GM21576 (cell line): ENCODE measurements at regions not wholly inside any gene's neighbourhood (a gene's known extent, or its start where the extent isn't known, plus 50 kb on each side); places are given as distances from the start of the nearest gene placed in this dataset.
"Not testable (repeated sequence)": the region's sequence is repeated elsewhere in the genome, so short reads cannot be mapped to it uniquely, and the experiment has no call there.

Source experiments
- ATAC-seq: cut with Tn5 transposase; IDR thresholded peaks from one replicate; pipeline ENCODE4 v1.9.1; 2021; ENCODE audit warnings: mild to moderate bottlenecking, moderate library complexity; ENCODE audit not compliant: unreplicated experiment

DNA sequence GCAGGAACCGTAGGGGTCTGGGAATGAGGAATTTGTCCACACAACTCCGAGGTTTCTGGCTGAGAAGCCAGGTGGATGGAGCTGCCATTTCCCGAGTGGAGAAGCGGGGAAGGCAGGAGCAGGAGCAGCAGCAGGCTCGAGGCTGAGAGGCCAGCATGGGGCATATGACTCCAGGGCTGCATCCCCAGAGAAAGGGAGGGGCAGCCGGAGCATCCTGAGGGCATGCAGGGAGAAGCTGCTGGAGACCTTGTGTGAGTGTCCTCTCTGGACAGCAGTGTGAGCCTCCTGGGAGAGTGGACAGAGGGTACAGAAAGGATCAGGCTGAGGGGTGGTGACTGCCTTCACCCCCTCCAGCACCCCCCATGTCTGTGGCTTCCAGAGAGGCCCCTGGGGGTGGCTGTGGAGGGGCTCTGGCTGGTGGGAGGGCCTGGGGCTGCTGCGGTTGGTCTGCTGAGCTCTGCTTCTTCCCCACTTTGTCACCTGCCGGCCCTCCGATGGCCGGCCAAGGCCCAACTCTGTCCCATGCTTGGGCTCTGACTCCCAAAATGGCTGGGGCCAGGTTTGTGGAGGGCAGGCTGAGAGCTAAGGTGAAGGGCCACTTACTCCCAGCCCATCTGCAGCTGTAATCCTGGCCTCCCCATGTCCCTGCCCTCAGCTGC, 633.1 kb downstream of the MATN1 start:
- no peak for ATAC-seq

DNA sequence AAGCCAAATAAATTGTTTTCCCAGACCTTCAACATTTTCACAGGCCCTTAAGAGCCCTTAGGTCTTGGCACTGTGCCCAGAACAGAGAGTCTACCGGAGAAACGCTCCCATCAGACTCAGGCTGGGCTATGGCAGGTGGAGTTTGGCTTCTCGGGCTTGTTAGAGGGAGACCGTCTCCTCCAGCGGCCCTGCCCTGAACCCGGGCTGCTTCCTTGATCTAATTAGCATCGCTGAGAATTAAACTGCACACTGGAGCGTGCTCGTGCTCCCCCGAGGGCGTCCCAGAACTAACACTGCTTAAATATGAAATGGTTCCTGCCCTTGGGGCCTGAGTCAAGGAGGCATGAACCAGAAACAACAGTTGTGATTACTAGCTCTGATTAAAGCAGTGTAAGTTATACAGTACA, 634.4 kb downstream of the MATN1 start:
- ATAC-seq, result no peak

DNA sequence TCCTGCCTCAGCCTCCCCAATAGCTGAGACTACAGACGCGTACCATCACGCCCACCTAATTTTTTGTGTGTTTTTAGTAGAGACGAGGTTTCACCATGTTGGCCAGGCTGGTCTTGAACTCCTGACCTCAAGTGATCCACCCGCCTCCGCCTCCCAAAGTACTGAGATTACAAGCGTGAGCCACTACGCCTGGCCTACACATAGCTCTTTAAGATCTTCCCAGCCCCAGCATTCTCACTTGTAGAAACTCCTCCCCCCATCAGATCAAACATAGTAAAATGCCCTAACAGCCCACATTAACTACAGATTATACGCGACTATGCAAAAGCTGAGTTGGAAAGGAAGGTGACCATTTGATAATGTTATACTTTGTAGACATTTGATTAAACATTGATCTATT, 634.8 kb downstream of the MATN1 start:
- ATAC-seq, result no peak

DNA sequence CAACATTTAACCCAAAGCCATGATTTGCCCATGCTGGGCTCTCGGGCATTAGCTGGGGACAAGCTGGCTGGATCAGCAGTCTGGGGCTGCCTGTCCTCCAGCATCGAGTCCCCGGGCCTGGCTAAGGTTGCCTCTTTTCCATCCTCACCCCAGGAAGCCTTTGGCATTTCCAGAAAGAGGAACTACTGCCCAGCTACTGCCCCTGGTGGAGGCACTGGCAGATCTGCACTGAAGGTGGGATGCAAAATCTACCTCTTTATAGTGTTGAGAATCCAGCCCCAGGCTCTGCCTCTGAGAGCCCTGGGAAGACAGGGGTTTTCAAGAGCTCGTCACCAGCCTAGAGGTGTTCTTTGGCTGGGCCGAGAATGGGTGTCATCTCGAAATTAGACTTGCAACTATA, 635.9 kb downstream of the MATN1 start:
- ATAC-seq, result no peak

DNA sequence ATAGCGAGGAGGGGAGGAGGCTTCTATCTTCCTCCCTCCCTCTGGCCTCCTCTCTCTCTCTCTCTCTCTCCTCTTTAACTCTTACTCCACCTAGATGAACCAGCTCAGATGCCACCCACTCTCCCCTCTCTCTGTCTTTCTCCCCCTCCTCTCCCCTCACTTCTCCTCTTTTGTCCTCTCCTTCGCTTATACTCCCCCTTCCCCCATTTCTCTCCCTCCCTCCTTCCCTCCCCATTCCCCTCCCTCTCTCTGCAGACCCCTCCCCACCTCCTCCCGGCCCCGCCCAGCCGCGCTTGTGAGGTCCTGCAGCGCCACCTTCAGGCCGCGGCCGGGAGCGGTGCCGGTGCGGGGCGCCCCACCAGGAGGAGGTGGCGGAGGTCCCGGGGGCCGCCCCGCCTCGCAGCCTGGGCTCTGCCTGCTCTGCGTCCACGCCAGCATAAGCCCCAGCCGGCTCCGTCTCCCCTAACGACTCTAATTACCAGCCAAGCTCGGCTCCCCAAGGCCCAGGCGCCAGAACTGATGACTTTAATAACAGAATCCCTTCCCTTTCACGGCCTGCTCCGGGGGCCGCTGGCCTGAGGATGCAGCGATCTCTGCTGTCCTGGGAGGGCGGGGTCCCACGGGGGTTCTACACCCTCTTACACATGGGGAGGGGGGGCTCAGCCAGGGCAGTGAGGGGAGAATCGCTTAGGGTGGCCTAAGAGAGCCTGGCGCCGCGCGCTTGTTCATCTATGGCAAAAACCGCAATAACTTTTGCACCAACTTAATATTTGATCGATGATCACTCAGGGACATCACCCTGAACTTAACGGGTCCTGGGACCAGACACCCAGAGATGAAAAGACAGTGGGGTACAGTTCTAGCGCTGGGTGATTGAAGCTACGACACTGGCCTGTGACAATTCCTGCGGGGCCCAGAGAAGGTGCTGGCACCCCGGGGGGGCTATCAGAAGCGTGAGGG, 637.3 kb downstream of the MATN1 start:
- ATAC-seq, result no peak

DNA sequence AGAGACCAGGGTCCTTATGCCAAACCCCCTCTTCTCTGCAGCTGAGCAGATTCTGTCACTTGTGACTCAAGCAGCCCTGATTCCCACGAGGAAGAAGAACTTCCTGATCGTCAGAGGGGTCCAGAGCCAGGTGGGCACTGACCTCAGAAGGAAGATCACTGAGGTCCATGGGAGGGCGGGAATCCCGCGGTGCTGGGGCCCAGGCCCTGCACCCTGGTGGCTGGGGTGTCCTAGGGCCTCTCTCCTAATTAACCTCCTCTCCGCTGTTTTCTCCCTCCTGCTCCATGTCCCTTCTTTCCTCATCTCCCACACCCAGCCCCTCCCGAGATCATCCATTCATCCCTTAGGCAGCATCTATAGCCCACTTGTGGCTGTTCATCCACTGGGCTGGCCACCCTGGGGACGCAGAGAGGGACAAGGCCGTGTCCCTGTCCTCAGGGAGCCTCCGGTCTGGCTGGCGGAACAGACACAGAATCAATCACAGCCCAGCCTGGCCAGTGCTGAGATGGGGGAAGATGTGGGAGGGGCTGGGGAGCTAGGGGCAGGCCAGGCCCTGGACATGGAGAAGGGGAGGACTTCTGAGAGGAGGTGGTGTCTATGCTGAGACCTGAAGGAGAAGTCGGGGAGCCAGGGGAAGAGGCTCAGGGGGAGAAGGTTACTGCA, 638.3 kb downstream of the MATN1 start:
- ATAC-seq, result no peak

DNA sequence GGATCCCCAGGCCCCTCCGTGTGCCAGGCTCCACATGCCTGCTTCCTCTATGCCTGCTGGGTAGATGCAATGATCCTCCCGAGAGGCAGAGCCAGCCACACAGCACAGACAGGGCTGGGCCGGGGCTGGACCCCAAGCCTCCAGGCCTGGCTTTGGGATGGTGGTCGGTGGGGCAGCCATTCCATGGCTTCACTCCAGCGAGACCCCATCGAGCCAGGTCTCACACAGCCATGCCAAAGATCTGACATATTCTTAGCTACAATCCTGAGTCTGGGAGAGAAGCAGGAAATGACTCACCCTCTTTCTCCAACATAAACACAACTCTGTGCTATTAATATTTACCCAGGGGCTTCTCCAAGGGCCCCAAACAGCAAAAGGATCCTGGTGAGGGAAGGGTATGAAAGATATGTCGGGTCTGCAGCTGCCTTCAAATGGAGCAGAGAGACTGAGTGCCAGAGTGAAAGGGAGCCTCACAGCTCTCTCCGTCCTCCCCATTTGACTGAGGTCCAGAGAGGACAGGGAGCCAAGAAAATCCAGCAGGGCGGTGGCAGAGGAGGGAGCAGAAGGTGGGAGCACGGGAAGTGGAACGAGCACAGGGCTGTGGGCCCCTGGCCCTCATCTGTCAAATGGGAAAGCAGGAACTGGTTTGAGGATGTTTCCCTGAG, 639.5 kb downstream of the MATN1 start:
- ATAC-seq, result no peak

DNA sequence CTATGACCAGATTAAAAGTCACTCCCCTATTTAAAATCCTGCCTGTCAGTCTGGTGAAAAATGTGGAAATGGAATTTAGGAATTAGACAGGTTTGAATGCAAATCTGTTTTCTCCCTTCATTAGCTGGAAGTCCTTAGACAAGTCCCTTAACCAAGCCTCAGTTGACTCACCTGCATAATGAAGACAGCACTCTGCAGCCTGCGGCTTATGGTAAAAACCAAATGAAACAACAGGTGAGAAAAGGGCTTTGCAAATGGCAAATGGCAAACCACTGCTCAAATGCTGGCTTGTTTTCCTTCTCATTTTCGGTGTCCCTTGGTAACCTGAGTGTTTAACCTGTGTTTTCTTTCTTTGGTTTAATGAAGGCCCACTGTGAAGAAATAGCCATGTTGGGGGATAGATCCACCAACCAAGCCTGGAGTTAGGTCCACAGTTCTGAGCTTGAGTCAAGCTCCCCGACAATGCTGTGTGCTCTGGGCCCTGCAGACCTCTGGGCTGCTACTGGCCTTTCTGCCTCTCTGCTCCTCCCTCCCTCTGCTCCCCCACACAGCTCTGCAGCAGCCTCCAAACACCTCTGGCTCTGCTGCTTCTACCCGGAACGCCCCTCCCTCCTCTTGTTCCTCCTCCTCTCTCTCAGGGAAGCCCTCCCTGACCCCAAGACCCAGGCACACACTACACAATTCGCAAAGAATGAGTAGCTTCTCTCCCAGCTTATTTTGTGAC, 641.8 kb downstream of the MATN1 start:
- ATAC-seq, result no peak

DNA sequence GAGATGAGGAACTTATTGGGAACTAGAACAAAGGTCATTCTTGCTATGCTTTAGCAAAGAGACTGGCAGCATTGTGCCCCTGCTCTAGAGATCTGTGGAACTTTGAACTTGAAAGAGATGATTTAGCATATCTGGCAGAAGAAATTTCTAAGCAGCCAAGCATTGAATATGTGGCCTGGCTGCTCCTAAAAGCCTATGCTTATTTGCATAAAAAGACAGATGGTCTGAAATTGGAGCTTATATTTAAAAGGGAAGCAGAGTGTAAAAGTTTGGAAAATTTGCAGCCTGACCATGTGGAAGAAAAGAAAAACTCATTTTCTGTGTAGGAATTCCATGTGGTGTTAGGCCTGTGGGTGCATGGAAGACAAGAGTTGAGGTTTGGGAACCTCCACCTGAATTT, 647.5 kb downstream of the MATN1 start:
- not testable (repeated sequence) for ATAC-seq

DNA sequence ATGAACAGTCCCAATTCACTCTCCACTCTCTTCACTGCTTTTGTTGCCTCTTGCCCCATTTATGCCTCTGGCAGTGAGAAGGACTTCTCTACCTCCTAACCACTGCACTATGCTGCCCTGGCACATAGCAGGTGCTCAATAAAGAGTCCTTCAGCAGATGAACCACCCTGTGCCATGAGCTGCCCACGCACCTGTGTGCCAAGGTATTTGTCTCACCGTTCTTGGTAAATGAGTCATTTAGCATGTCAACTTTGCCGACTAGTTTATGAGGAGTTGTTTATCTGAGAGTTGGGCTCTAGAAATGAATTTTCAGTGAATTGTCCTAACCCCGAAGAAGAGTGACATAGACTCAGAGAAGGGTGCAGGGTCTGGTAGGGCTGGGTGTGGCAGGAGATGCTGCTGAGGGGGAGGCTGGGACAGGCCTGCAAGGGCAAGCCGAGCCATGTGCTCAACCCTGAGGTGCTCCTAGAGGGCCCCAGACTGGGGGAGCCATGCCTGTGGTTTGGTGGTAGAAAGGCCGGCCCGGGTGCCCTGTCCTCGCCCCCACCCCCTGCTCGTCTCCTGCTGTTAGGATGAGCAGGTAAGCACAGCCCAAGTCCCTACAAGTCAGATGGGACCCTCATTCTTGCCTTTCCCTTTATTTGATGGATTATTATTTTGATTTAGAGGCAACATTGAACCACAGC, 654.5 kb downstream of the MATN1 start:
- no peak for ATAC-seq

DNA sequence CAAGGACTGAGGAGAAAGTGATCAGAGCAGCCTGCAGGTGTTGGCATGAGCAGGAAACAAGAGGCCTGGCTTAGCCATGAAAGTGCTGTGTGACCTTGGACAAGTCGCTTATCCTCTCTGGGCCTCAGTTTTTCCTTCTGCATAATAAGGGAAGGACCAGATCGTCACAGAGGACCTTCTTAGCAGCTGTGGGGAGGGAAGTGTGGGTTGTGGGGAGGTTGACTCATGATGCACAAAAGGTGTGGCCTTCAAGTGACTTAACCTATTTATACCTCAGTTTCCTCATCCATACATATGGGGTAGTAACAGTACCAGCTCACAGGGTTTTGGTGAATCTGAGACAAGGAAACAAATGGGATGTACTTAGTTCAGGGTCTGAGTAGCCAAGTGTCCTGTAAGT, 658.8 kb downstream of the MATN1 start:
- ATAC-seq, result no peak

DNA sequence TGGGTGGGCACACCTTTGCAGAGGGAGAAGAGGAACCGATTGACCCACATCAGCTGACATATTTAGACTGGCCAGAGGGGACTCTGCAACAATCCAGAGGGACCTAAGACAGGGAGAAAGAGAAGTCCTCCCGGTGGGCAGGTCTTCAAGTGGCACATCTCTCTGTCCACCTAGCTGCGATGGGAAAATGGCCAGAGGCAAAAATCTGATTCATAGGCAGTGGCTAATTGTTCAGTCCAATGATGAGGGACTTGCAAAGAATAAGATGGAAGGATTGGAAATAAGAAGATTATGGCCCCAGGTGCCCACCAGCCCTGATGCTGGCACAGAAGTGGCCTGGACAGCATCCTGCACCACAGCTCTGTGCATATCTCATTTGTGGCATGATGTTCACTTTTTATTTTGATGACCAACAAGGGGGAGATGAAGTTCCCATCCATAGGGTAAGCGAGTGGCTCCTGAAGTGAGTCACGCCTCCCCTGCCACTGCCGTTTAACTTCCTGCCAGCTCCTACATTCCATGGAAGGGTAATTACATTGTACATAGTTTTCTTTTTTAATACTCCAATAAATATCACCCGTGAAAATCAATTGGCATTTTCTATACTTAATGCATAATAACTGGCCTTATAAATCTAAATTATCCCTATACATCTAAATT, 659.6 kb downstream of the MATN1 start:
- no peak for ATAC-seq

DNA sequence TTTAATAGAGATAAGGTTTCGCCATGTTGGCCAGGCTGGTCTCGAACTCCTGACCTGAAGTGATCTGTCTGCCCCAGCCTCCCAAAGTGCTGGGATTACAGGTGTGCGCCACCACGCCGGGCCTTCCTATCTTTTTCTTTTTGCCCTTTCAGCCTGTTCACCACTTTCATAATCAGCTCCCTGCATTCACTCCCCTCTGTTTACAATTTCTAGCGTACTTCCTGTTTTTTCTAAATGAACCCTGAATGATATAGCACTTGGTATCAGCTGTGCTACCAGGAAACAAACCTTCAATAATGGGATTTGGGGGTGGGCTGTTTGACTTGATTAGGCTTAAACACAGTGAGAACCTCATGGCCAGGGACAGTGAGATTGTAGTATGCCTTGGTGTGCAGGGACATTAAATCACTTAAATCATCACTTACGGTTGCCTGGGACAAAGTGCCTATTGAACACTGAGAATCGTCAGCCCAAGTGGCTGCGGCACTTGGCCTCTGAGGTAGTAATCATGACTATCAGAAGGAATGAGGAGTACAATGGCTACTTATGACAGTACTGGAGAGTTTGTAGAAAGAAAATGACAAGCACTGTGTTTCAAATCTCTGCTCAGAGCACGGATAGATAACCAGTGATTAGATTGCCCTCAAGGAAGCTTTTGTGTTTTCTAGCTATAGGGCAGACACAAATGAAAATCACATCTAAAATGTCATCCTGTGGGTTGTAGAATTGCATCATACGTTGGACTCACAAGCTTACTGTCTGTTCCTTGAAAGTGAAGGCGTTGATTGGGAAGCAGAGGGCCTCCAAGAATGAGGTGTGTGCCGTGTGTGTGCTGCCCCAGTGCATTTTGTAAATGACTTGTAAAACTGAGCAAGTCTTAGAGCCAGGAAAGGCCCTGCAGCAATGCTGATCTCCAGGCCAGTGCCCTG, 661.8 kb downstream of the MATN1 start:
- no peak for ATAC-seq

DNA sequence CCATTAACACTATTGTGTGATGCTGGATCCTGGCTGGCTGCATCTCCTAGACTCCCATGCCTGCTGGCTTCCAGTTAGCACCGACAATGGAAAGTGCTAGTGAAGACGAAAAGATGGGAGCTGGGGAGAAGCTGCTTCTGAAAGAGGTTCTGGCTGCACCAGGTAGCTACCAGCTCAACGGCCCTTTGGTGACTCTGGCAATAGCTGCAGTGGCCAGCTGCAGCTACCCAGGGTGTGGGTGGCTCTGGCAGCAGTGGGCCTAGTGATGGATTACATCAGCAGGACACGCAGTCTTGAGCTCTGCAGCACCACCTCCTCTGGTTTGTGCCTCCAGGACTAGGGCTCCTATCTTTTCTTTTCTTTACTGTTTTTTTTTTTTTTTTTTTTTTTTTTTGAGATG, 662.6 kb downstream of the MATN1 start:
- no peak for ATAC-seq

DNA sequence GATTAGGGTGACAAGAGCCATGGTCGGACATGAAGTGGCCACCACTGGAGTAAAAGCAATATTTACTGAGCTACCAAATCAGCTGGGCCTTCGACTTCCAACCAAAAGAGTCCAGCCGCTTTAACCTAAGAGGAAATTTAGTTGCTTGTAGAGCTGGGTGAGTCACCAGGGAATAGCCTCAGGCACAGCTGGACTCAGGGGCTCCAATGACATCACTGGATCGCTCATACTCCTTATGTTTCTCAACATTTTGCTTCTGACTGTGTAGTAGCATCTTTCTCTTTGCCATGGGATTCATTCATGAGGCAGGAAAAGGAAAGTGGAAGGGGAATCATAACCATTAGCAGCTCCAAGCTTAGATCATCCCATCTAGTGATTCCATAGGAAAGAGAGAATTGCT, 664.4 kb downstream of the MATN1 start:
- no peak for ATAC-seq

DNA sequence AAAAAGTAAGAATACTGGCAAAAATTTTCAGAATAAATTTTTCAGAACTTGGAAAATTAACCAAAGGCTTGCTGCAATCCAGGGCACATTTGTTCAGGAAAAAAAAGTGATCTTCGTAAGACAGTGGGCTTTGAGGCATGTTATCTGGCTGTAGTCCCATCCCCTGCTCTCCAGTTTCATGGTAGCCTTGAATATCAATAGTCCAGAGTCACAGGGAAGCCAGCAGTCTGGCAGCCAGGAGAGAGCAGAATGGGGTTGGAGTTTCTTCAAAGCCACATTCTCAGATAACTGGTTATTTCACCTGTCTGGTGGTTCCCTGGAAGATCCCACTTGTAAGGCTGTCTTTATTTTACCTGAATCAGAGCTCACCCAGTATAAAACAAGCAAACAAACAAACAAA, 669.3 kb downstream of the MATN1 start:
- no peak for ATAC-seq

DNA sequence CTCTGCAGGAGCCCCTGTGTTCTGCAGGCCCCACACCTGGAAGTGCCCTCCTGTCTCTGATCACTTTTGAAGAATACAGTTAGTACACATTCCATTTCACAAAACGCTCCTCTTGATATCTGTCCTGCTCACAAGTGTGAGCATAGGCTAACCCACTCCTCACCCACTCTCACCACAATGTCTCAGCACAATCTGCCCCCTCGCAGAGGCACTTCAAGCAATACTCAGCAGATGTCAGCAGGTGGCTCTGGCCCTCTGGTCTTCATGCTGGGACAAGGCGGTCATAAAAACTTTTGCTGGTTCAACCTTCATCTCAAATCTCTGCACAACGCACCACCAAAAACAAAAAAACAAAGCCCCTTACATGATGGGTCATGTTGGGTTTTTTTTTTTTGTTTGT, 671.2 kb downstream of the MATN1 start:
- no peak for ATAC-seq

DNA sequence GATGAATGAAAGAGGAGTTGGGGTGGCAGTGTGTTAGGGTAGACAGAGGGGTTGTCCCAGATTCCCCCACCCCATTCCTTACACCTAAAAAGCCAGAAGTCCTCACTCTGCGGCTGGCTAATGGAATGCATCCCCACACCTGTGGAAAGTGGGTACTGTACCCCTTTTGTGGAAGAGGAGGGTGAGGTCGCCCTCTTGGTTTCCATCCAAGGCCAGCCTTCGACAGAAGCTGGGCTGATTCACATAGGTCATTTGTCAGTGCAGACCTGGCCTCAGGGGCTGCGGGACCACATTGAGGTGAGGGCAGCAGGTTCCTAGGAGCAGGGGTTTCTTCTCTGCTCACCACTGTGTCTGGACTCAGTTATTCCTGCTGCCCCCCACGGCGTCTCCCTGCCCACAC, 671.6 kb downstream of the MATN1 start:
- no peak for ATAC-seq
